OCI-M1 (cell line): ENCODE measurements at regions not wholly inside any gene's neighbourhood (a gene's known extent, or its start where the extent isn't known, plus 50 kb on each side); places are given as distances from the start of the nearest gene placed in this dataset.
"Not testable (repeated sequence)": the region's sequence is repeated elsewhere in the genome, so short reads cannot be mapped to it uniquely, and the experiment has no call there.

Source experiments
- DNase-seq: peaks from one replicate; lab custom pipeline; 2025; lab: John Stamatoyannopoulos, UW

DNA sequence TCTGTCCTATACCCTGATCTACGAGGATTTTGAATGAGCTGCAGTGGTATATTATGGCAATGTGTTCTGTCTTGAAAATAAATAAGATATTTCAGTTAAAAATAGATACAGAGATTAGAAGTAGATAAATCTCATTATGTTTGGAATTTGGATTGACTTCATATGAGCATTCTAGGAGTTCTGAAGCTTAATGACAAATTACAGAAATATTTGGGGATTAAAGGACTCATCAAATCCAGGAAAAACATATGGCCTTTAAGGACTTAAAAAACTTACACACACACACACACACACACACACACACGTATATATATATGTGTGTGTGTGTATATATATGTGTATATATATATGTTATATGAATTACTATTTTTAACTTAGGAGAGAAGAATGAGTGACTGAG, 446.9 kb upstream of the CD180 start:
- DNase-seq = no peak

DNA sequence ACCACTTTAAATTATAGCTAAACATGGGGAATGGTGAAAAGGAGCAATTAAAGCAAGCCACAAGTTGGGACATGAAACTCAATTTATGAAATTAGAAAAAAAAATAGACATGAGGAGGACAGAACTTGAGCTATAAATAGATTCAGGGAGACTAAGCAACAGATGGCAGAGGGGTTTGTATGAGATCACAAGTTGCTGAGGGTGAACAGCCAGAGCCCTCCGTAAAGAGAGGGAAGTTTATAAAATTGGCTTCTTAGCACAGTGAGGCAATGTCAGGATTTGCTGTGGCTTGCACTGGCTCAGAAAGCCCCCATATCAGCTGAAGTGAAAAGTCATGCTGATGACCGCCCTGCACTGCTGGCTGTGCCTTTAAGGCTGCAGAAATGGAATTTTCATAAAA, 443.4 kb upstream of the CD180 start:
- no peak for DNase-seq

DNA sequence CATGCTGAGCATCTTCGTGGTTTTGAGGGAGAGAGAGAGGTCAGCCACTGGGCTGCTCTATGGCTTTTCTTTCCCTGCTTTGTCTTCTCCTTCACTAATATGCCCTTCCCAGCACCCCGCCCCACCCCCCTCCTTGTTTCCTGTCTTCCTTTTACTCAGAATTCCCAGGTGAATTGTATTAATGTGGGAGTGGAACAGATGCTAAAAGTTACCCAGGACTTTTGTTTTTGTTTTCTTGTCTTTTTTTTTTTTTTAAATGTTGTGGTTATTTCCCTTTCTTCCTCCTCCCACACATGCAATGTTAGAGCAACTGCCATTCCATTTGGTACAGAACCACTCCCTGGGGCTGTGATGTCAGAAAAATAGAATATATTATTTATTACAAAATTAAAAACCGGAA, 442.7 kb upstream of the CD180 start:
- no peak for DNase-seq

DNA sequence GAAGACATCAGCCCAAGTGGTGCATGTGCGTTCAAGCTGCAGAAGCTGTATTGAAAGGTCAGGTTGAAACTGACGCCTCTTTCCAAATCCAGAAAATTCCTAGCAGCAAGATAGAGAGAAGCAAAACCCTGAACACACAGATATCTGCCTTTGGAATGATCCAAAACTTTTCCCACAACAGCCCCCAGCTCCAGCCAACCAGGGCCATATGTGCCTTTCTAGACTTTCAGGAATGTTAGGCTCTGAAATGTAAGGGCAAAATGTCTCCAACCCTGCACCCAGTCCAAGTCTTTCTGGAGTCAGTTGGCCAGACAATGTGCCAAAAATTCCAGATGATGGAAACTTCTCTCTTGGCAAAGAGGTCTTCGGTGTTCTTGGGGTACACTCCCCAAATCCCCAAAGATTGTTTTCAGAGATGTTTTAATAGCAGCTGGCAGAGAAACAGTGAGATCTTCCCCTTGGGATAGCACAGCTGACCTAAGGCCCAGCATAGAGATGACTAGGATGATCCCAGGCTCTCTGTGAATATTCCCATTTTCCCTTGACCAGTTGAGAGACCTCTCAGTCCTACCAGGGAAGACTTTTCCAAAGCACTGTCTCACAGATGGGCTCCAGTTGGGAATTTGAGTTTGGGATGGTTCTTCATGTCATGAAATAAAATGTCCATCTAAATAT, 440.4 kb upstream of the CD180 start:
- DNase-seq = no peak

DNA sequence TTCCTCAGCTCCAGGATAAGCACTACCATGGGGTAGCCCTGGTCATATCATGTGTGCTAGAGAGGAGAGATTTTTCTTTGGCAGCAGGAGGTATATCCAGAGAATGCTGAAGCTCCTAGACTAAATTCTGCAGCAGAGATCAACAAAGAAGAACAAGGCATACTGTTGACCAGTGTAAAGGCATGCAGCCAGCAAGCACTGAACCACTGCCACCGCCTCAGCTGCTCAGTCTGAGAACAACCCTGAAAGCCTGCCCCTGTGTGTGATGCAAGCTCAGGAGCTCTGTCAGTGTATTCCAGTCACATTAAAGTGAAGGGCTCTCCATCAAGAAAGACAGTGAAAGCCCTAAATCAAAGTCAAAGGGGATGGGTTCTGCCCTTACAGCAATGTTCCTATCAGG, 439.5 kb upstream of the CD180 start:
- no peak for DNase-seq

DNA sequence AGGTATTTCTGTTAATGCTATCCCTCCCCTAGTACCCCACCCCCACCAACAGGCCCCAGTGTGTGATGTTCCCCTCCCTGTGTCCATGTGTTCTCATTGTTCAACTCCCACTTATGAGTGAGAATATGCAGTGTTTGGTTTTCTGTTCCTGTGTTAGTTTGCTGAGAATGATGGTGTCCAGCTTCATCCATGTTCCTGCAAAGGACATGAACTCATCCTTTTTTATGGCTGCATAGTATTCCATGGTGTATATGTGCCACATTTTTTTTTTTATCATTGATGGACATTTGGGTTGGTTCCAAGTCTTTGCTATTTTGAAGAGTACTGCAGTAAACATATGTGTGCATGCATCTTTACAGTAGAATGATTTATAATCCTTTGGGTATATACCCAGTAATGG, 430.5 kb upstream of the CD180 start:
- DNase-seq = not testable (repeated sequence)

DNA sequence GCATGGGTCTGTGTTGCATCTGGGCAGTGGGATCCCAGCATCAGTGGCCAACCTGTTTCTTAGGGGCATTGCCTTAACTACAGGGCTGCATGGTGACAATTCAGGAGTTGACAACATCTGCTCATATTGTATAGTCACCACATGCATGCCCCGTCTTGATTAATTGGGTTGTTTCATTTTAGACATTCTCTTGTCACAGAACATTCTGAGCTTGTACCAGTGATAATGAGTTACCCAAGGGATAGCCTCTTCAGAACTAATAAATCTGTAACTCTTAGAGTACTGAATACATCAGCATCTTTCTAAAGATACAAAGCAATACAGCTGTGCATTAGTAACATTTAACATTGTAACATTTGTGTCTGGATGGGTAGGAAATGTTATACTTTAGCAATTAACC, 426.5 kb upstream of the CD180 start:
- DNase-seq = no peak

DNA sequence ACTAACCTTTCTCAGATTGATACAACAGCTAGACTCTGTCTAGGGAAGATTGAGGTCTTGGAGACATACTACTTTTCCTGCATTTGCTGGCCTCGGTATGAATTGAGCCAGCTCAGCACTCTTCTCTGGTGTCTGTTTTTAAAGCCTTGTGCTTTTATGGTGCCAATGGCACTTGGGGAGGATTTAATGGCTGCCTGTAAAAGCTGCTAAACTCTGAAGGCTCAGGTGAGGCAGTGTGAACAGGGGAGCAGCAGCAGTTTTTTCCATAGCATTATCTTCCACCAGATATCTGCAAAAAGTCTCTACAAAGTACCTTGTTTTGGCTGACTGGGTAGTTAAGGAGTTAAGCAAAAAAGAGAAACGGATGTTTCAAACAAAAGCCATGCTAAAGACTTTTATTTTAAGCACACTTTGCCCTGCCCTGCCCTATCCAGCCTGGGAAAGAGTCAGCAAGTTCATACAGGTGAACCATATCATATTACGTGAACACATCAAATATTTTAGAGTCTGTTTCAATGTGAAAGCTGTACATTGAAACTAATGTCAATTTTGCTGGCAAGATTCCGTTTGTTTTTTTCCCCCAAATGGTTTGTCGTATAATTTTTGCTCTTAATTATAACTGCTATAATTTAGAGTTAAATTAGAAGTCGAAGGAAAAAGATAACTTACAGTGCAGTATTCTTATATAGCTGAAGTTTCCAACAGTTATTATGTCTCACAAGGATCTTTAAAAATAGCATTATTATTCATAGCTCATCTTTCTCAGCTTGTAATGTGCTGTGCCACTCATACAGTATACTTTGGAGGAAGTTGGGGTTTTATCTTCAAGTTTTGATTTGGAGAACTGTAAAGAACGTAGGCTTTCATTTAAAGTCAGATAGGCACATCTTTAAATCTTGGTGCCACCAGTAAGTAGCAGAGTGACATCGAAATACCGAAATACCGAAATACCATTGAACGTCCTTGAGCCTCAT, 424.1 kb upstream of the CD180 start:
- DNase-seq = no peak

DNA sequence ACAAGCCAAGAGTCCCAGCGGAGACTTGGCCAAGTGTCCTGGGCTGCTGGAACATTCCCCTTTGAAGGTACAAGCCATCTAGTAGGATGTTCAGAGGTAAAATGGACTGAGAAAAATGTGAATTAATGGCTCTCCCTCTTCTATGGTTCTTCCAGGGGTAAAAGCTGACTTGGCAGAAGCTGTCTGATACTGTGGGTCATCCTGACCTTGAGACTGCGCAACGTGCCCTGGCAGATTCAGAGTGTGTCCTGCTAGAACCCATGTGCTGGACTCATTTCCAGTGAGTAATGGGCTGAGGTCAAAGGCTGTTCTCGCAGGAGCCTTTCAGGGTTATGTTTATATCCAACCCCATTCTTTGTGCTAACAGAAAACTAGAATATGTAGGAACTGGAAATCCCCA, 423.0 kb upstream of the CD180 start:
- DNase-seq = no peak

DNA sequence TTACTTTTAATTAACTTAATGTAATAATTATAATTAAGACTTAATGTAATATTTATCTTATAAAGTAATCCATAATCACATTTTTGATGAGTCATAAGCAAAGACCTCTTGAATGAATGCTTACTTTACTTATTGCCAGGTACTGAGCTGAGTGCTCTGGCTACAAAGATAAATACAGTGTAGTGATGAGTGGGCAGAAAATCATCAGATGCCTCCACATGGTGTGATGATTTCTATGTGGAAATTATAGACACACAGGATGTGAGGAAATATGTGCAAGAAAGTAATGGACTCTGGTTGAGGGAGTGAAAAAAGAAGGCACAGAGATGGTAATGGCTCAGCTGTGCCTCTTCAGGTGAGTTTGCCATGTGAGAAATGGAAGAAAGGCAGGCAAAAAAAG, 422.6 kb upstream of the CD180 start:
- no peak for DNase-seq

DNA sequence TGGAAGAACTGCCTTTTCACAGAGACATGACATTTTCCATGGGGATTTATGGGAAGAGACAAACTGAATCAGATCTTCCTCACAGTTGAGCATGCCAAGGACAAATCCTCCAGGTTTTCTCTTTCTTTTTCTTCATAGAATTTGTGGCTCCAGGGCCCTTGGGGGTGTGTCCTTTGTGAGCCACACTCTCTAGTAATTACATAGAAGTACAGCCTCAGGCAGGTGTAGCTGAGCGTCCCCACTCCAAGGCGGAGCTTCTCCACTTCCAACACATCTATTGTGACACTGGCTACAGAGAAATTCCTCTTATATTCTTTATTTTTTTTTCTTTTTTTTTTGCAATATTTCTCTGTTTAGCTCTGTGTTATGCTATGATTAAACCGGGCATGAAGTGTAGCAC, 420.5 kb upstream of the CD180 start:
- DNase-seq = no peak

DNA sequence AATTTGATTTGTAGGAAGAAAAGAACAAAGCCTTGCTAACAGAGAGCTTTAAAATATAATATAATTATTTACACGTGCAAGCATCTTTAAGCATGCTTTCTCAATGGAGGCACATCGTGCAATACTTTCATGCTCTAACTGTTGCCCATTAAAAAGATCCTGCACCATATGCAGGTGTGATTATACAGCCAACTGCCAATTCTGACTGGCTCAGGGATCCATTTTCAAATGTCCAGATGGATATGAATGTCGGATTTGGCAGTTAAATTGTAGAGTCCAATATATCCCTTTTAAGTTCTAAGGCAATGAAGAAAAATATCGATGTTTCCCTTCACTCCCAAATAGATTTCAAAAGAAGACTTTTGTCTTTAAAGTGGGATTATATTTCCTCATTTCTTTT, 416.4 kb upstream of the CD180 start:
- no peak for DNase-seq

DNA sequence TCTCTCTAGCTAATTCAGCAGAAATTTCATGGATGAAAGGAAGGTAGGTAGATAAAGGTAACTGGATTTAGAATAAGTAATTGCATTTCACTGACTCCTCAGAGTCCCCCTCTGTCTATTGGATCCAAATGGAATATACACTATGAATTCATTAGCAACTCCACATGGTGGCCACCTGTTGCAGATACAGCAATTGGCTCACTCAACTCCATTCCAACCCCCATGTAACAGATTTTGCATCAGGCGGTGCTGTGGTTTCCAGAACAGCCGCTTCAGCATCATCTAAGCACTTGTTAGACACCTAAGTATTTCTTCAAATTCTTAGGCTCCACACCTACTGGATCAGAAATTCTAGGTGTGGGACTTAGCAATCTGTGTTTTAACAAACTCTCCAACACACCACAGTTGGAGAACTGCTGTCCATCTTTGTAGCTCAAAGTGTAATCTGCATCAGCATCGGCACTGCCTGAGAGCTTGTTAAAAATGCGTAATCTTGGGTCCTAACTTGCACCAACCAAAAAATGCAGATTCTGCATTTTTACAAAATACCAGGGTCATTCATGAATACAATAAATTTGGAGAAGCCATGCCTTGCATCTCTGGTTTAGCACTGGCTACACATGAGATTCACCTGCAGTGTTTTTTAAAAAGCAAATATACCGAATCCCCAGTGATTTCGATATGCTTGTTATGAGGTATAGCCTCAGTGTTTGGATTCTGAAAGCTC, 413.8 kb upstream of the CD180 start:
- DNase-seq = no peak

DNA sequence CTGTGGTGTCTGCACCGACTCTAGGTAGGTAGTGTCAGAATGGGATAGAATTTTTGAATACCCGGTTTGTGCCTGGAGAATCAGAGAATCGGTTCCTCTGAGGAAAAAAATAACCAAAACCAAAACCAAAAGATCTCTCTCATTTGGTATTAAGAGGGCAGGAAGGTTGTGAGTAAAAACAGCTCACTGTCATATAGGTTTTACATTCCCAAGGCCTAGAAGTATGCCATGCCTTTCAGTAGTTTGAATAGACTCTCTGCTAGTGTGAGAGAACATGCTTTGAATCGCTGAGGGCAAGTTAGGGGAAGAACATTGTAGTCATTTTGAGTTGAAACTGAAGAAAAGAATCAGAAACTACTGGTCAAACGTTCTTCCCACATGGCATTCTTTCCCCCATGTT, 411.4 kb upstream of the CD180 start:
- no peak for DNase-seq

DNA sequence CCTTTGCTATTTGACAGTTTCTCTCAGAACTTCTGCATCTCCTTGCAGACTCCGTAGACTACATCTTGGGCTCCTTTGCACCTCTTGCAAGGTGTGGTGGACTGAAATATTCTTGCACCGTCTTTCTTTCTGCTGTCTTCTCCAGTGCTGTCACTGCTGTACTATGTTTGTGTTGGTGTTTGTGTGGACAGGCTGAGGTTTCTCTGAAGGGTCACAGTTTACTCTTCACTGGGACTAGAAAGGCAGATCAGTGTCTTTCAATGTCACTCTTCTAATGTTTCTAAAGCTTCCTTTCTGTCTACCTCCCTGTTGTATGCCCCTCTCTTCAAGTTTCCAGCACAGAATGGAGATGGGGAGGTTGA, 410.0 kb upstream of the CD180 start:
- no peak for DNase-seq

DNA sequence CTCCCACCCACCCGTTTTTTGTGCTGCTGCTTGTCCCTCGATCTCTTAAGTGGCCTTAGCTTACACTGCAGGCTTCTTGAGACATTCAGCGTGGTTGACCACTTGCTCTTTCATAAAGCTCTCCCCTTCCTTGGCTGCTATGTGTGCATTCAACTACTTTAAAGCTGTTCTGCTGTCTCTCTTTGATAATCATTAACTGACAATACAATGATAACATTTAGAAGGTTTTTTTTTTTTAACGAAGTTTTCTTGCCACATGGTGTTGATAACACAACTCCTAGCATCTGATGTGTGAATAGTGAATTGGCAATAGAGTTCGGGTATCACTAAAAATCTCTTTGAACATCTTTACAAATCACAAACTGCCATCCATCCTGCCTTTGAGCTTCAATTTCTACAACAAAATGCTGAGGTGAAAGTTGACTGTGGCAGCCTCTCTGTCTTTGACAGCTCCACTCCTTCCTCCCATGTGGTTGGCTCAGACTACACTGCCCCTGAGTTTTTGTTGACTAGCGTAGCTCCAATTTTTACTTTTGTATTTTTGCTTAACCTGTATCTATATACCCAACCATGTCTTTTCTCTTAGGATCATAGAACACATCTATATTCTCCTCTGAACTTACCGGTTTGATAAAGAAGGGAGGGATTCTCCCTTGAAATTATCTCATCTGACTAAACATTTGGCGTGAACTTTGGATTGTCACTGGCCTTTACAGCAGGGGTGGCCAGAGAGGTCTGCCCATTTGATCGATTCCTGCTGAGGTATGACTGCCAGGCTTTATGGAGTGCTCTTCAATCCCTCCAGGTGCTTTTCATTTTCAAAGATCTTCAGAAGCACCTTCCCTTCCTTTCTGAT, 409.4 kb upstream of the CD180 start:
- DNase-seq = no peak

DNA sequence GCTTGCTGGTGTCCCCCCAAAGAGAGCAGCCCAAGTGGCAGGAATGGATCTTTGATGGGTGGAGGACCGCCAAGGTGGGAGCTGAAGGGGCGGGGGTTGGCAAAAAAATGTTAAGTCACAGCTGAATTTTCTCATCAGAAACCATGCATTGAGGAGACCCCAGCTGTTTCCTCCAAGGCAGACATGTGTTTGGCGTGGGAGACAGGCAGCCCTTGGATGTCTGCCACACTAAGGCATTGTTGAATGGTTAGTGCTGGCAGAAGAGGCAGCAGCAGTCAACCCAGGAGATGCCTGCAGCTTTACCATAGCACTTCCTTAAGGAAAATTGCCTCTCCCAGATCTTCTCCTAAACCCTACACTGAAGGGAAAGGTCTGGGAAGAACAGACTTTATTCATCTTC, 394.9 kb upstream of the CD180 start:
- no peak for DNase-seq

DNA sequence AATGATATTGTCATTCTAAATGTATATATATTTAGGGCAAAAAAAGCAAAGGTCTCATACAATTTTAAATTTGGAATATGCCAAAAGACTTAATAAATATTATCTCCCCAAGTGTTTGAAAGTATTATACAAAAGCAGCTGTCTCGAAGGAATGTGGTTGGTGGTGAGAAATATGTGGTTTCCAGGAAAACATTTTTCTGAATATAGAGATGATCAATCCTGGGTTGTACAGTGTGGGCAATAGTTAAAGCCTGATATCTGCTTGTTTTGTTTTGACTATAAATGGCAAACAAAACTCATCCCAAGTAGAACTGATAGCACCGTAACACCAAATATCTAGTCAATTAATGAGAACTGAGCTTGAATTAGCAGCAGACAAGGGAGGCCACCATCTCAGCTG, 391.8 kb upstream of the CD180 start:
- DNase-seq = no peak

DNA sequence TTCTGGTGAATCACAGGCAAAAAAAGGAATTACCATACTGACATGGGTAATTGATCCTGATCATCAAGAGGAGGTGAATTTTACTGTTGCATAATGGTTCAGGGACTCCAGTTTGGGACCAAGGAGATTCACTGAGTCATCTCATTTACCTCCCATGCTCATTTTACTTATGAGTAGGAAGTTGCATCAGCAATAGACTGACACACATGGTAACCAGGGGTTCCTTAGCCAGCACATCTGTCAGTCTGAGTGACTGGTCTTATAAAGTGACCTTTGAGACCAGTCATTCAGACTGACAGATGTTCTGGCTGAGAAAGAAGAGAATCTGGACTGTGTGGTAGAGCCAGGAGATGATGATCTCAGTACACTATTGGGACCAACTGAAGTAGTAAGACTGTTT, 384.6 kb upstream of the CD180 start:
- DNase-seq = peak; percentile 63

DNA sequence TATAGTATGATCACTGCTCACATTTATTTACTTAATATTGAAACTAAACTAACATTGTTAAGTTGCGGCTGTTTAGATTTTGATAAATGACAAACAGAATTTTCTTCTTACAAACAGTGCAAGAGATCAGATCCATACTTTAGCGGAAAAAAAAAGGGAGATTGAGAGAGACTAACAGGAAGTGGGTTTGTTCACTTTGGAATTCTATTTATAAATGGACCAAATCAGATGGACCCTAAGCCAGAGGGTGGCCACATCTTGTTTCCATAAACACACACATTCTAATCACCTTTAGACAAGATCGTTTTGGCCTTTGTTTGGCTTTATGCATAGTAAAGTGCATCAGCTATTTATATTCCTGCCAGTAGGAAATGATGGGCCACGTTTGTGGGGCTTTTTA, 381.4 kb upstream of the CD180 start:
- DNase-seq = no peak

DNA sequence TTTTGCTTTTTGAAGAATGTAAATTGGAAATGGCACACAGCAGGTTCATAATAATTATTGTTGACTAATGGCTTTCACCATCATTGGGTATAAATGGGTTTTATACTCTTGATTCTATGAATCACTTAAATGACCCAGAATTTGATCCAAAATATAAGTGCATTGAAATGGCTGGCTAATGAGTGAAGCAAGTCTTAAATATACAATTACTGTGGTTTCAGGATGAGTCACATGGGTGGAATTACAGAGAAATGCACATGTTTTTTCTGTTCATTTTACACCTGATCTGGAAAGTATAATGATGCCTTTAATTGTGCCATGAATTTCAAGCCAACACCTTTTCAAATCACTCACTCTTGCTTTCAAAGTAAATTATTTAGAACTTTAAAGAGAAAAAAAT, 380.8 kb upstream of the CD180 start:
- DNase-seq = no peak

DNA sequence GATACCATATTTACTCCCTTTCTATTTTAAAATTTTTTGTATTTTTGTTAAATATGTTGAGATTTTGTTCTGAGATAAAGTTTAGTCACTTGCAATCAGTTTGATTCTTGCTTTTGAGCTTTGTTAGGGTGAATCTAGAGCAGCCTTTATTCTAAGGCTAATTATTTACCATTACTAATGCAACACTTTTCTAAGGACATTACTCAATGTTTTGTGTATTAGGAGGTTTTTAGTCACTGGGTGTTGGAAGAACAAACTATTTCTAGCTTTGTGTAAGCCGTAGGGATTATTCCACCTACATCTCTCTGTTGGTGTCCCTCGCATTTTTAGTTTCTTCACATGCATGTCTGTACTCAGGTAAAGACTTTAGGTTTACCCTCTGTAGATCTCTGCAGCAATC, 379.5 kb upstream of the CD180 start:
- no peak for DNase-seq
